ENCODE measurements at regions not wholly inside any gene's neighbourhood (a gene's known extent, or its start where the extent isn't known, plus 50 kb on each side); places are given as distances from the start of the nearest gene placed in this dataset.
"Not testable (repeated sequence)": the region's sequence is repeated elsewhere in the genome, so short reads cannot be mapped to it uniquely, and the experiment has no call there.

- Mint-ChIP-seq H3K4me1 (no peaks in the 10 kb centered on the region), H3K27ac (no peak overlapping the region), H3K4me3 (no peak overlapping the region), H3K9me3 (no peaks in the 10 kb centered on the region), H3K27me3 (peaks cover under 1% of the 10 kb centered on the region), H3K36me3 (no peaks in the 10 kb centered on the region)
- POLR2A ChIA-PET: no interaction called here
- no peak for ATAC-seq (ENCODE audit: low read depth)
- no peak for DNase-seq
These were observed 118.5 kb downstream of the PHETA1 start for GRCh38 chr12:111250251-111250881.

- H3K27me3 Mint-ChIP-seq: no peaks in the 10 kb centered on the region
- H3K4me3 Mint-ChIP-seq: no peak overlapping the region
- H3K36me3 Mint-ChIP-seq: no peaks in the 10 kb centered on the region
- no peaks in the 10 kb centered on the region for H3K9me3 Mint-ChIP-seq
- POLR2A ChIA-PET: no interaction called here
- no peaks in the 10 kb centered on the region for H3K4me1 Mint-ChIP-seq
- no peak for ATAC-seq (ENCODE audit: low read depth)
- no peak for DNase-seq
- no peak overlapping the region for H3K27ac Mint-ChIP-seq
These were observed 119.1 kb downstream of the PHETA1 start for GRCh38 chr12:111249757-111250156.

GRCh38 chr12:111249018-111249370 is 119.9 kb downstream of the PHETA1 start:
- no peak for ATAC-seq (ENCODE audit: low read depth)
- Mint-ChIP-seq H3K4me1 (no peaks in the 10 kb centered on the region), H3K27ac (no peak overlapping the region), H3K36me3 (no peaks in the 10 kb centered on the region), H3K4me3 (no peak overlapping the region), H3K9me3 (peaks cover 1% of the 10 kb centered on the region), H3K27me3 (no peaks in the 10 kb centered on the region)
- DNase-seq: no peak
- POLR2A ChIA-PET: no interaction called here

- POLR2A ChIA-PET: no interaction called here
- no peak for DNase-seq
- Mint-ChIP-seq H3K27ac (no peak overlapping the region), H3K4me1 (no peaks in the 10 kb centered on the region), H3K9me3 (peaks cover 1% of the 10 kb centered on the region), H3K36me3 (no peaks in the 10 kb centered on the region), H3K27me3 (no peaks in the 10 kb centered on the region), H3K4me3 (no peak overlapping the region)
- no peak for ATAC-seq (ENCODE audit: low read depth)
These were observed 120.5 kb downstream of the PHETA1 start for GRCh38 chr12:111248236-111249017.

- H3K27me3 Mint-ChIP-seq: no peaks in the 10 kb centered on the region
- ATAC-seq (ENCODE audit: low read depth): no peak
- POLR2A ChIA-PET: no interaction called here
- no peaks in the 10 kb centered on the region for H3K4me1 Mint-ChIP-seq
- no peak overlapping the region for H3K27ac Mint-ChIP-seq
- H3K4me3 Mint-ChIP-seq: no peak overlapping the region
- H3K9me3 Mint-ChIP-seq: peaks cover 3% of the 10 kb centered on the region
- DNase-seq: no peak
- H3K36me3 Mint-ChIP-seq: no peaks in the 10 kb centered on the region
These were observed 121.7 kb downstream of the PHETA1 start for GRCh38 chr12:111247083-111247783.

GRCh38 chr12:111246477-111247011 is 122.4 kb downstream of the PHETA1 start:
- H3K27ac Mint-ChIP-seq: no peak overlapping the region
- ATAC-seq (ENCODE audit: low read depth) (no peak), DNase-seq (no peak)
- H3K4me3 Mint-ChIP-seq: no peak overlapping the region
- no peaks in the 10 kb centered on the region for H3K4me1 Mint-ChIP-seq
- POLR2A ChIA-PET: no interaction called here
- H3K9me3 Mint-ChIP-seq: peaks cover 3% of the 10 kb centered on the region
- no peaks in the 10 kb centered on the region for H3K36me3 Mint-ChIP-seq
- H3K27me3 Mint-ChIP-seq: no peaks in the 10 kb centered on the region

GRCh38 chr12:111245701-111246476 is 123.0 kb downstream of the PHETA1 start:
- H3K27me3 Mint-ChIP-seq: no peaks in the 10 kb centered on the region
- DNase-seq: no peak
- peaks cover 4% of the 10 kb centered on the region for H3K9me3 Mint-ChIP-seq
- POLR2A ChIA-PET: no interaction called here
- no peak for ATAC-seq (ENCODE audit: low read depth)
- no peak overlapping the region for H3K27ac Mint-ChIP-seq
- H3K4me1 Mint-ChIP-seq: no peaks in the 10 kb centered on the region
- no peak overlapping the region for H3K4me3 Mint-ChIP-seq
- no peaks in the 10 kb centered on the region for H3K36me3 Mint-ChIP-seq

- H3K27me3 Mint-ChIP-seq: no peaks in the 10 kb centered on the region
- H3K27ac Mint-ChIP-seq: no peak overlapping the region
- no peak overlapping the region for H3K4me3 Mint-ChIP-seq
- H3K36me3 Mint-ChIP-seq: no peaks in the 10 kb centered on the region
- no peaks in the 10 kb centered on the region for H3K4me1 Mint-ChIP-seq
- POLR2A ChIA-PET: no interaction called here
- no peak for ATAC-seq (ENCODE audit: low read depth)
- no peak for DNase-seq
- H3K9me3 Mint-ChIP-seq: peaks cover 5% of the 10 kb centered on the region
These were observed 124.2 kb downstream of the PHETA1 start for GRCh38 chr12:111244673-111245072.

GRCh38 chr12:111242817-111243216 is 126.1 kb downstream of the PHETA1 start:
- POLR2A ChIA-PET; ATAC-seq (ENCODE audit: low read depth); H3K4me3 Mint-ChIP-seq; H3K36me3 Mint-ChIP-seq; H3K4me1 Mint-ChIP-seq; H3K27me3 Mint-ChIP-seq; H3K9me3 Mint-ChIP-seq; H3K27ac Mint-ChIP-seq; DNase-seq: not testable (repeated sequence)

GRCh38 chr12:111242184-111242583 is 126.7 kb downstream of the PHETA1 start:
- POLR2A ChIA-PET: no interaction called here
- peaks cover 5% of the 10 kb centered on the region for H3K27me3 Mint-ChIP-seq
- peaks cover 5% of the 10 kb centered on the region for H3K9me3 Mint-ChIP-seq
- no peaks in the 10 kb centered on the region for H3K36me3 Mint-ChIP-seq
- H3K4me3 Mint-ChIP-seq: no peak overlapping the region
- no peak for DNase-seq
- H3K27ac Mint-ChIP-seq: no peak overlapping the region
- no peak for ATAC-seq (ENCODE audit: low read depth)
- no peaks in the 10 kb centered on the region for H3K4me1 Mint-ChIP-seq

GRCh38 chr12:111240374-111240773 is 128.5 kb downstream of the PHETA1 start:
- ATAC-seq (ENCODE audit: low read depth): no peak
- peaks cover 6% of the 10 kb centered on the region for H3K27me3 Mint-ChIP-seq
- H3K9me3 Mint-ChIP-seq: peaks cover 5% of the 10 kb centered on the region
- H3K4me1 Mint-ChIP-seq: no peaks in the 10 kb centered on the region
- H3K4me3 Mint-ChIP-seq: no peak overlapping the region
- H3K27ac Mint-ChIP-seq: no peak overlapping the region
- H3K36me3 Mint-ChIP-seq: no peaks in the 10 kb centered on the region
- DNase-seq: no peak
- POLR2A ChIA-PET: no interaction called here

GRCh38 chr12:111239235-111239634 is 129.7 kb downstream of the PHETA1 start:
- Mint-ChIP-seq H3K27me3 (peaks cover 6% of the 10 kb centered on the region), H3K9me3 (peaks cover 4% of the 10 kb centered on the region), H3K36me3 (no peaks in the 10 kb centered on the region), H3K27ac (no peak overlapping the region), H3K4me3 (no peak overlapping the region), H3K4me1 (no peaks in the 10 kb centered on the region)
- POLR2A ChIA-PET: no interaction called here
- ATAC-seq (ENCODE audit: low read depth) (no peak), DNase-seq (no peak)

GRCh38 chr12:111238075-111238734 is 130.7 kb downstream of the PHETA1 start:
- DNase-seq: no peak
- Mint-ChIP-seq H3K4me3 (no peak overlapping the region), H3K27ac (no peak overlapping the region), H3K36me3 (no peaks in the 10 kb centered on the region), H3K27me3 (peaks cover 6% of the 10 kb centered on the region), H3K4me1 (no peaks in the 10 kb centered on the region), H3K9me3 (peaks cover 3% of the 10 kb centered on the region)
- POLR2A ChIA-PET: no interaction called here
- ATAC-seq (ENCODE audit: low read depth): no peak

Data from activated naive CD8-positive, alpha-beta T cell treated with anti-CD3 and anti-CD28 coated beads, Interleukin-2, amount 10 ng/mL, durations not matched to agents 7 days and 5 days (primary cell).